Thymus (tissue), 11 donors: ENCODE measurements at regions not wholly inside any gene's neighbourhood (a gene's known extent, or its start where the extent isn't known, plus 50 kb on each side); places are given as distances from the start of the nearest gene placed in this dataset.

ENCODE experiments used
- DNase-seq, 9 donors: peaks; one replicate each; pipeline ENCODE4 v3.0.0-alpha.2; 2013; ENCODE audit warnings: low spot score in 9 of 9, low read depth in 6 of 9, missing footprints in 1 of 9
- H3K27ac ChIP-seq, 2 donors: one replicate each; pipeline ENCODE4 v1.5.1; 2013; ENCODE audit warnings: control low read depth in 1 of 2, low read depth in 1 of 2, low read length in 1 of 2, mild to moderate bottlenecking in 1 of 2, moderate library complexity in 1 of 2
- H3K27me3 ChIP-seq, 2 donors: one replicate each; pipeline ENCODE4 v1.5.1; 2013; ENCODE audit warnings: low read length in 1 of 2; ENCODE audit not compliant: control insufficient read depth in 2 of 2, insufficient read depth in 1 of 2
- H3K36me3 ChIP-seq, 2 donors: one replicate each; pipeline ENCODE4 v1.5.1; 2013; ENCODE audit warnings: low read length in 1 of 2, mild to moderate bottlenecking in 1 of 2, moderate library complexity in 1 of 2; ENCODE audit not compliant: control insufficient read depth in 2 of 2, insufficient read depth in 2 of 2
- H3K4me1 ChIP-seq, 2 donors: one replicate each; pipeline ENCODE4 v1.5.1; 2013; ENCODE audit warnings: low read length in 2 of 2; ENCODE audit not compliant: control insufficient read depth in 2 of 2, insufficient read depth in 2 of 2
- H3K4me3 ChIP-seq, 2 donors: one replicate each; pipeline ENCODE4 v1.5.1; 2013; ENCODE audit warnings: low read length in 2 of 2, control low read depth in 1 of 2, mild to moderate bottlenecking in 1 of 2
- H3K9me3 ChIP-seq, 2 donors: one replicate each; pipeline ENCODE4 v1.5.1; 2013; ENCODE audit warnings: low read length in 1 of 2, mild to moderate bottlenecking in 1 of 2; ENCODE audit not compliant: control insufficient read depth in 2 of 2, insufficient read depth in 1 of 2
- WGBS: extraction: QIAGEN DNeasy Blood & Tissue Kit; methylation state at CpG from one replicate; pipeline ENCODE4 v1.1.7; 2013; 5-methylcytosine and 5-hydroxymethylcytosine counted together
- donor health status: healthy.

GRCh38 chr16:52825892-52826291, 226.8 kb downstream of the CHD9NB start:
- Histone ChIP-seq H3K9me3 (no peaks in the 10 kb centered on the region), H3K27me3 (no peaks in the 10 kb centered on the region), H3K36me3 (no peaks in the 10 kb centered on the region), H3K4me1 (no peaks in the 10 kb centered on the region), H3K4me3 (no peak overlapping the region), H3K27ac (no peak overlapping the region)
- 92% methylated on average over 5 of the region's 5 CpGs for WGBS
- DNase-seq, result peak in 2 of 9 donors; percentile 1 to 15

GRCh38 chr16:52819808-52820207, 232.9 kb downstream of the CHD9NB start:
- Histone ChIP-seq H3K27ac (no peak overlapping the region), H3K4me3 (no peak overlapping the region), H3K9me3 (no peaks in the 10 kb centered on the region), H3K4me1 (no peaks in the 10 kb centered on the region), H3K27me3 (no peaks in the 10 kb centered on the region), H3K36me3 (no peaks in the 10 kb centered on the region)
- 75% methylated on average over 3 of the region's 3 CpGs for WGBS
- DNase-seq, result no peak

GRCh38 chr16:52819405-52819804, 233.3 kb downstream of the CHD9NB start:
- no peak overlapping the region for H3K27ac ChIP-seq
- H3K9me3 ChIP-seq, result no peaks in the 10 kb centered on the region
- H3K4me3 ChIP-seq, result no peak overlapping the region
- no peak for DNase-seq
- whole genome bisulfite sequencing, result 92% methylated on average over 7 of the region's 7 CpGs
- H3K27me3 ChIP-seq, result no peaks in the 10 kb centered on the region
- H3K36me3 ChIP-seq, result no peaks in the 10 kb centered on the region
- H3K4me1 ChIP-seq, result no peaks in the 10 kb centered on the region

GRCh38 chr16:52817696-52818095, 235.0 kb downstream of the CHD9NB start:
- H3K4me3 ChIP-seq, result no peak overlapping the region
- H3K4me1 ChIP-seq, result no peaks in the 10 kb centered on the region
- H3K27me3 ChIP-seq, result no peaks in the 10 kb centered on the region
- no peaks in the 10 kb centered on the region for H3K36me3 ChIP-seq
- no peaks in the 10 kb centered on the region for H3K9me3 ChIP-seq
- no peak for DNase-seq
- no peak overlapping the region for H3K27ac ChIP-seq
- 73% methylated on average over 6 of the region's 6 CpGs for WGBS

GRCh38 chr16:52816993-52817392, 235.7 kb downstream of the CHD9NB start:
- H3K4me1 ChIP-seq, result no peaks in the 10 kb centered on the region
- no peaks in the 10 kb centered on the region for H3K36me3 ChIP-seq
- no peak for DNase-seq
- H3K27me3 ChIP-seq, result no peaks in the 10 kb centered on the region
- H3K27ac ChIP-seq, result no peak overlapping the region
- H3K9me3 ChIP-seq, result no peaks in the 10 kb centered on the region
- WGBS, result 79% methylated on average over 6 of the region's 6 CpGs
- no peak overlapping the region for H3K4me3 ChIP-seq

- H3K9me3 ChIP-seq, result no peaks in the 10 kb centered on the region
- H3K36me3 ChIP-seq, result no peaks in the 10 kb centered on the region
- H3K4me3 ChIP-seq, result no peak overlapping the region
- H3K27ac ChIP-seq, result no peak overlapping the region
- H3K27me3 ChIP-seq, result no peaks in the 10 kb centered on the region
- H3K4me1 ChIP-seq, result no peaks in the 10 kb centered on the region
- 91% methylated on average over 5 of the region's 5 CpGs for WGBS
- no peak for DNase-seq
Measured at GRCh38 chr16:52812678-52813556, 239.8 kb downstream of the CHD9NB start.

GRCh38 chr16:52805559-52806168, 247.0 kb downstream of the CHD9NB start:
- no peaks in the 10 kb centered on the region for H3K27me3 ChIP-seq

GRCh38 chr16:52800432-52800831, 252.3 kb downstream of the CHD9NB start:
- H3K4me3 ChIP-seq, result no peak overlapping the region

More at GRCh38 chr16:52805559-52806168, 247.0 kb downstream of the CHD9NB start:
- DNase-seq, result no peak
- no peaks in the 10 kb centered on the region for H3K4me1 ChIP-seq
- H3K9me3 ChIP-seq, result no peaks in the 10 kb centered on the region
- 94% methylated on average over 3 of the region's 3 CpGs for WGBS
- no peaks in the 10 kb centered on the region for H3K36me3 ChIP-seq
- no peak overlapping the region for H3K27ac ChIP-seq
- H3K4me3 ChIP-seq, result no peak overlapping the region

GRCh38 chr16:52799149-52799548, 252.2 kb upstream of the TOX3 start:
- Histone ChIP-seq H3K4me1 (no peaks in the 10 kb centered on the region), H3K27ac (no peak overlapping the region), H3K4me3 (no peak overlapping the region), H3K9me3 (no peaks in the 10 kb centered on the region), H3K36me3 (no peaks in the 10 kb centered on the region), H3K27me3 (no peaks in the 10 kb centered on the region)
- DNase-seq, result no peak
- WGBS, result 96% methylated on average over 2 of the region's 2 CpGs

More at GRCh38 chr16:52800432-52800831, 252.3 kb downstream of the CHD9NB start:
- Histone ChIP-seq H3K9me3 (no peaks in the 10 kb centered on the region), H3K27me3 (no peaks in the 10 kb centered on the region), H3K27ac (no peak overlapping the region), H3K36me3 (no peaks in the 10 kb centered on the region), H3K4me1 (no peaks in the 10 kb centered on the region)
- no peak for DNase-seq
- 85% methylated on average over 4 of the region's 4 CpGs for WGBS
